GDM1 (cell line): ENCODE measurements at regions not wholly inside any gene's neighbourhood (a gene's known extent, or its start where the extent isn't known, plus 50 kb on each side); places are given as distances from the start of the nearest gene placed in this dataset.

Experiments used
- DNase-seq: peaks from one replicate; lab custom pipeline; 2025; lab: John Stamatoyannopoulos, UW

DNA sequence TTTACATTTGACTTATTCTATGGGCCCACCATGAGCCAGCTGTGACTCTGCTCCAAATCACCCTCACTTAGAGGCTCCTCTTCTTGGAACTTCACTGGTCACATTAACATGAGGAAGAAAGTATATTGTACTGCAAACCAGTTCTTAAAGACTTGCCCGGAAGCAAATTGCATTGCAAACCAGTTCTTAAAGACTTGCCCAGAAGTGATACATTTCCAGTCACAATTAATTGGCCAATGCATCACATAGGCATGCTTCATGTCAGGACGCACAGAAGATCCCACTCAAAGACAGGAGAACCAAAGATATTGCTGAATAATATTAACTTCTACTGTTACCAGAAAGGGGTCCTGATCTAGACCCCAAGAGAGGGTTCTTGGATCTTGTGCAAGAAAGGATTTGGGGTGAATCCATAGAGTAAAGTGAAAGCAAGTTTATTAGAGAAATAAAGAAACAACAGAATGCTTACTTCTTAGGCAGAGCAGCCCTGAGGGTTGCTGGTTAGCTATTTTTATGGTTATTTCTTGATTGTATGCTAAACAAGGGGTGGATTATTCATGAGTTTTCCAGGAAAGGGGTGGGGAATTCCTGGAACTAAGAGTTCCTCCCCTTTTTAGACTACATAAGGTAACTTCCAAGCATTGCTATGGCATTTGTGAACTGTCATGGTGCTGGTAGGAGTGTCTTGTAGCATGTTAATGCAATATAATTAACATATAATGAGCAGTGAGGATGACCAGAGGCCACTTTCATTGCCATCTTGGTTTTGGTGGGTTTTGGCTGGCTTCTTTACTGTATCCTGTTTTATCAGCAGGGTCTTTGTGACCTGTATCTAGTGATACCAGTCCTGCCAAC, 54.6 kb upstream of the HCCS start:
- DNase-seq = no peak

- no peak for DNase-seq
These were observed 51.2 kb upstream of the HCCS start for GRCh38 chrX:11059933-11060332.
